ENCODE measurements at regions not wholly inside any gene's neighbourhood (a gene's known extent, or its start where the extent isn't known, plus 50 kb on each side); places are given as distances from the start of the nearest gene placed in this dataset.
"Not testable (repeated sequence)": the region's sequence is repeated elsewhere in the genome, so short reads cannot be mapped to it uniquely, and the experiment has no call there.

DNA sequence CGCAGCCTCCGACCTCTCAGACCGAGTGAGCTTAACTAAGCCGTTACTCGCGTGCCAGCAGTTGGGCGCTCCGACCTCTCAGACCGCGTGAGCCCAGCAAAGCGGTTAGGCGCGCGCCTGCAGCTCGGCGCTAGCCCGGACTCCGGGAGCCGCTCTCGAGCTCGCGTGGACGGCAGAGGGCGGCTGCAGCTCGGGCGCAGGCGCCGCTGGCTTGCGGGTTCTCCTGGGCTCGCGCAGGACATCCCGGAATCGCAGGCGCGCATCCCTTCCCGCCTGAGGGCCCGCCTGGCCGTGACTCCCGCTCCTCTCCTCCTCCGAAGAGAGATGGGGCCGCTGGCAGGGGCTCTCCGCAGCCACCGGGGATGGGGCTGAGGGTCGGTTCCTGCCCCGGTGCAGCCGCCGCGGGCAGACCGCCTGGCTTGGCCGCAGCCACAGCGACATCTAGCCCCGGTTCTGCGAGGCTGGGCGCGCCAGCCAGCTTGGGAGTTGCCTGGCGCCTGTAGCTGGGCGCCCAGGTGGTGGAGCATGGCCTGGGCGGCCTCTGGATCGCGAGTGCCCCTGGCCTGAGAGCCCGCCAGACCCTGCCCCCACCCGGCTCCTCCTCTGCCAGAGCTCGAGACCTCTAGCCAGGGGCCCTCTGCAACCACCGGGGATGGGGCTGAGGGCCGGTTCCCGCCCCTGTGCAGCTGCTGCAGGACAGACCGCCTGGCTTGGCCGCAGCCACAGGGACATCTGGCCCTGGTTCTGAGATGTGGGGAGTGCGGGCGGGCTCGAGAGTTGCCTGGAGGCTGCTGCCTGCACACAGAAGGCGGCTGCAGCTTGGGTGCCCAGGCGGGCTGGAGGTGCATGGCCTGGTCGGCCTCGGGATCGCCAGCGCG, 85.7 kb upstream of the CCDC180 start:
- TF ChIP-seq RORB (CRISPR knock-in tag; IDR thresholded peaks at IDR 0.05); USF1 (CRISPR knock-in tag; IDR thresholded peaks at IDR 0.05); CTCF (IDR thresholded peaks at IDR 0.05): not testable (repeated sequence)

All from WTC11 (cell line).